ENCODE measurements at regions not wholly inside any gene's neighbourhood (a gene's known extent, or its start where the extent isn't known, plus 50 kb on each side); places are given as distances from the start of the nearest gene placed in this dataset.
"Not testable (repeated sequence)": the region's sequence is repeated elsewhere in the genome, so short reads cannot be mapped to it uniquely, and the experiment has no call there.

DNA sequence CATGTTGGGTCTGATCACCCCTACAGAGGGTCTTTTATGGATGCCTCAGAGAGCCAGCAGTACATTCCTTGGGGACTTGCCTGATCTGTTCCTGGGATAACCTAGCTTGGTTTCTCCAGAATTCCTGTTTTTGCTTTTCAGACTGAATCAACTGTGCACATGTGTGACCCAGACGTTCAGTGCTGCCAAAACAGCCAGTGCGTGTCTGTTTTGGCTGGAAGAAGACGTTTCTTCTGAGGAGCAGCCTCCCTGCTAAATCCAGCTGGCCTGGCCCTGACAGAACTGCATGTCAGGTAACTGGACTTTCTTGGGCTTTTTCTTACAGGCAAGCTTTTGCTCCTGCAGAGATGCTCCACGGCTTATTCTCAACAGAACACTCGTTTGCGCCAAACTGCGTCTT is 373.3 kb upstream of the USP9Y start:
- TF ChIP-seq, protein P1, sequence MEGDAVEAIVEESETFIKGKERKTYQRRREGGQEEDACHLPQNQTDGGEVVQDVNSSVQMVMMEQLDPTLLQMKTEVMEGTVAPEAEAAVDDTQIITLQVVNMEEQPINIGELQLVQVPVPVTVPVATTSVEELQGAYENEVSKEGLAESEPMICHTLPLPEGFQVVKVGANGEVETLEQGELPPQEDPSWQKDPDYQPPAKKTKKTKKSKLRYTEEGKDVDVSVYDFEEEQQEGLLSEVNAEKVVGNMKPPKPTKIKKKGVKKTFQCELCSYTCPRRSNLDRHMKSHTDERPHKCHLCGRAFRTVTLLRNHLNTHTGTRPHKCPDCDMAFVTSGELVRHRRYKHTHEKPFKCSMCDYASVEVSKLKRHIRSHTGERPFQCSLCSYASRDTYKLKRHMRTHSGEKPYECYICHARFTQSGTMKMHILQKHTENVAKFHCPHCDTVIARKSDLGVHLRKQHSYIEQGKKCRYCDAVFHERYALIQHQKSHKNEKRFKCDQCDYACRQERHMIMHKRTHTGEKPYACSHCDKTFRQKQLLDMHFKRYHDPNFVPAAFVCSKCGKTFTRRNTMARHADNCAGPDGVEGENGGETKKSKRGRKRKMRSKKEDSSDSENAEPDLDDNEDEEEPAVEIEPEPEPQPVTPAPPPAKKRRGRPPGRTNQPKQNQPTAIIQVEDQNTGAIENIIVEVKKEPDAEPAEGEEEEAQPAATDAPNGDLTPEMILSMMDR (IDR thresholded peaks at IDR 0.05), result no peak
- TF ChIP-seq POLR2A (IDR thresholded peaks at IDR 0.05), result no peak

DNA sequence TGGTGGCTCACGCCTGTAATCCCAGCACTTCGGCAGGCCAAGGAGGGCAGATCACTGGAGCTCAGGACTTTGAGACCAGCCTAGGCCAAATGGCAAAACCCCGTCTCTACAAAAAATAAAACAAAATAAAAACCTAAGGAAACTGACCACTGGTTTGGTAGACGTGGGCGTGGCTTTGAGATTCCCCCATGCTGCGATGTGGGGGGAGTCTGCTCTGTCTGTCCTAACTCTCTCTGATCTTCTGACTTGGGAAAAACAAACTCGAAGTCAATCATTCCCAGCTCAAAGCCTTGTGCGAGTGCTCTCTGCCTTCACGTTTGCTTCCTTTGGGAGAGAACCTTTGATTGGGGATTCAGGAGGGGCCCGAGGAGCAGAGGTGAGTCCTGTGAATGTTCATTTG is 369.1 kb upstream of the USP9Y start:
- DNase-seq, H3K4me3 ChIP-seq, H3K4me1 ChIP-seq, H3K27ac ChIP-seq, H3K9me3 ChIP-seq, H3K27me3 ChIP-seq, H3K36me3 ChIP-seq: not testable (repeated sequence)

More for the DNA sequence above, 373.3 kb upstream of the USP9Y start:
- H3K36me3 ChIP-seq, result no peaks in the 10 kb centered on the region
- no peaks in the 10 kb centered on the region for H3K27me3 ChIP-seq
- H3K4me3 ChIP-seq, result no peak overlapping the region
- H3K4me1 ChIP-seq, result no peaks in the 10 kb centered on the region
- no peaks in the 10 kb centered on the region for H3K9me3 ChIP-seq
- no peak for DNase-seq
- H3K27ac ChIP-seq, result no peak overlapping the region

- no peak for DNase-seq
- H3K27me3 ChIP-seq, result no peaks in the 10 kb centered on the region
- no peak overlapping the region for H3K4me3 ChIP-seq
- H3K9me3 ChIP-seq, result no peaks in the 10 kb centered on the region
- no peak for TF ChIP-seq POLR2A (IDR thresholded peaks at IDR 0.05)
- TF ChIP-seq, protein P1 (IDR thresholded peaks at IDR 0.05), result no peak
- H3K36me3 ChIP-seq, result no peaks in the 10 kb centered on the region
- no peak overlapping the region for H3K27ac ChIP-seq
- H3K4me1 ChIP-seq, result no peaks in the 10 kb centered on the region
These were observed 357.8 kb upstream of the USP9Y start for GRCh38 chrY:12343211-12343610.

DNA sequence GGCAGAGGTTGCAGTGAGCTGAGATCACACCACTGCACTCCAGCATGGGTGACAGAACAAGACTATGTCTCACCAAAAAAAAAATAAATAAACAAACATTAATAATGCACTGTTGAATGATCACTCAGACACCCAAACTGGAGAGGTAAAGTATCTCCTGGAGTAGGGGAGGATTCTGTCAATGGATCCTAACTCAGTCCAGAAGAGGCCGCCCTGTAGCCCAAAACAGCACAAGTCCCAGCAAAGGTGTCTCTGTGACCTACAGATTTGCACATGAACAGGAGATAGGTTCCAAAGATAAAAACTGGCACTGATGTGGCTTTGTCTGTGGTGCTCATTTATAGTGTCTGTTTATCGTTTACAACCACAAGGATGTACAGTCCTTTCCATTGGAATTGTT is 352.9 kb upstream of the USP9Y start:
- Histone ChIP-seq H3K9me3 (no peaks in the 10 kb centered on the region), H3K27me3 (no peaks in the 10 kb centered on the region), H3K27ac (no peak overlapping the region), H3K36me3 (no peaks in the 10 kb centered on the region), H3K4me3 (no peak overlapping the region), H3K4me1 (no peaks in the 10 kb centered on the region)
- DNase-seq, result no peak
- TF ChIP-seq, protein P1 (IDR thresholded peaks at IDR 0.05), result no peak
- no peak for TF ChIP-seq POLR2A (IDR thresholded peaks at IDR 0.05)

DNA sequence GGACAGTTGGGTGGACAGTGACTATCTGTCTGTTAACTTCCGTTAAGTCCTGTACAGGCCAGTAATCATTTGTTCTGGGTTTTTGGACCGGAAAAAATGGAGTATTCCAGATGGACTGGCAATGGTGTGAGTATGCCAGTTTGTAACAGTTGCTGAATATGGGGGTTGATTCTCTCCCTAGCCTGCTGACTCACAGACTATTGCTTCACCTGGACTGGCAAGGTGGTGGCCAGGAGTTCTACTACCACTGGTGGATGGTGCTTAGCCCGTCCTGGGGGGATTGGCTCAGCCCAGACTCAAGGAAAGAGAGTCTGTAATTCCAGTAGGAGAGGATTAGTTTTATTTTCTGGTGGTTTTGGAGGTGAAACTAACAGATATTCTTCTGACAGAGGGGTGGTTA is 343.8 kb upstream of the USP9Y start:
- Histone ChIP-seq H3K4me1 (no peaks in the 10 kb centered on the region), H3K4me3 (no peak overlapping the region), H3K36me3 (no peaks in the 10 kb centered on the region), H3K27me3 (no peaks in the 10 kb centered on the region), H3K9me3 (no peaks in the 10 kb centered on the region), H3K27ac (no peak overlapping the region)
- no peak for TF ChIP-seq POLR2A (IDR thresholded peaks at IDR 0.05)
- TF ChIP-seq, protein P1 (IDR thresholded peaks at IDR 0.05), result no peak
- no peak for DNase-seq

GRCh38 chrY:12357655-12358054 is 343.4 kb upstream of the USP9Y start:
- no peaks in the 10 kb centered on the region for H3K4me1 ChIP-seq

More at GRCh38 chrY:12357655-12358054, 343.4 kb upstream of the USP9Y start:
- no peak overlapping the region for H3K4me3 ChIP-seq
- H3K27ac ChIP-seq, result no peak overlapping the region
- H3K36me3 ChIP-seq, result no peaks in the 10 kb centered on the region
- no peak for DNase-seq
- no peaks in the 10 kb centered on the region for H3K27me3 ChIP-seq
- no peaks in the 10 kb centered on the region for H3K9me3 ChIP-seq
- TF ChIP-seq, protein P1 (IDR thresholded peaks at IDR 0.05), result no peak
- no peak for TF ChIP-seq POLR2A (IDR thresholded peaks at IDR 0.05)
